Muscle of back (tissue), 3 donors: ENCODE measurements at regions not wholly inside any gene's neighbourhood (a gene's known extent, or its start where the extent isn't known, plus 50 kb on each side); places are given as distances from the start of the nearest gene placed in this dataset.

Experiments used
- DNase-seq, 3 donors: peaks; one replicate each; pipeline versions ENCODE4 v3.0.0 to v3.0.0-alpha.2; 2013

DNA sequence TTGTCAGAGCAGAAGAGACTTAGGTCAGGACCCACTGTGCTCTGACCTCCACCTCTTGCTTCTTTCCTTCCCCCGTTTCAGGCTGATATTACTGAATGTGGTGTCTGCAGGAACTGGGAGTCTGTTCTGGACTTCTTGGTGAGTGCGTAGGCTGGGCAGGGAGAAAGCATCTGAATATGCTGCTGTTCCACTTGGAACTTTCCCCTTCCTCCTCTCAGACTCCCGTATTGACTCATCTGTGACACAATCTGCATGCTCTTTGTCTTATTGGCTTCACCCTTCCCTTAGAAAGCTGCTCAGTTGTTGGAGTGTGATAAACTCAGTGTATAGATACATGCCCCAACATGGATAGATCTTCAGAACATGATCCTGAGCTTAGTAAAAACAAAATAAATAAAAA lies 137.6 kb upstream of the HABP2 start:
- peak in 1 of 3 donors; percentile 39 for DNase-seq

GRCh38 chr10:113420057-113420732 lies 132.7 kb upstream of the HABP2 start:
- no peak for DNase-seq

DNA sequence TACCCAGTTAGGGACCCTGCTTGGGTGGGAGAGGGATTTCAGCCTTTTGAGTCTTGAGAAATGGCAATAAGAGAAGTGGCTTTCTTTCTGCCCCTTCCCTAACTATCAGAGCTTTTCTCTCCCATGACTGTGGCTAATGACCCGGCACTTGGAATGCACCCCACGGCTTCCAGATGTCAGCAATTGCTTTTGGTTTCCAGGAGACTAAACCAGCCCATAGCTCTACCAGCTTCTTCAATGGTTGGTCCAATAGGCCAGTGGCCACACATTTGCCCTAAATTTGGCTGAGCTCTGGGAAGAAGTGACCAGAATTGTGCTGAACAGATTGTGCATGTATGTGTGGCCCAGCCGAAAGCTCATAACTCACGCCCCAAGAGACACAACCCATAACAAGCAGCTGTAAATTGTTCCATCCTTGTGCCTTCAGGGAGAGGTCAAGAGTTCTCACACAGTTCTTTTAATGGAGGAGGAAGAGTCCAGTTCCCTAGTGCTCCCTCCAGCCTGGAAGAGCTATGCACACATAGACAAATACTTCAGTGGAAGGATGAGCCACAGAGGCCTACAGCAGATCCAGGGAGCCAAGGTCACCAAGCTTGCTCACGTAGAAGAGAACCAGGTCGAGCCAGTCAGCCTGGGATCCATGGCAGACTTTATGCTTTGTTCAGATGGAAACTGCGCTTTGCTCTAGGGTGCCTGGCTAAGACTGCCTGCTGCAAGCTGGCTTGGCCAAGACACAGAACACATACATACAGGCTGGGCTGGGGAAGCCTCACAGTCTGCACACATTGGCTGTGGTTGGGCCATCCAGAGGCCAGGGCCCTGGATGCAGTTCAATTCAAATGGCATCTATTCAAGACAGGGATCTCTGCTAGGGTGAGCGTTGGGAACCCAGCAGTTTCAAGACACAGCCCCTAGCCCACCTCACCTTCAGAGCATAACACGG lies 131.8 kb upstream of the HABP2 start:
- DNase-seq = peak in 1 of 3 donors; percentile 43

DNA sequence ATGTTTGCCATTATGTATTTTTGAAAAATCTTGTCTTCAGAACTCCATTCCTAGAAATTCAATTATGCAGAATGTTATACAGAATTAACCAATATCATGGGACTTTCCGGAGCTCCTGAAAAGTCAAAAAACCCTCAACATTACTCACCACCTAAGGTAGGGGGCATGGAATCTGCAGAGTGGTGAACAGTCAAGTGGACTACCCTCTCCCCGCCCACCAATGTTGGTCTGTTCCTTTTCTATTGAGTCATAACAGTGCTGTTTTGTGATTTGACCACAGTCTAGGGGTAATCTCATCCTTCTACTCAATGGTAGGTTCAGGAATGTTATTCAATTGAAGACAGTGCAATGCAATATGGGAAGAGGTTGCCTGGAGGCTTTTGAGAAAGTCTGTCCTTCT lies 130.5 kb upstream of the HABP2 start:
- DNase-seq = no peak

DNA sequence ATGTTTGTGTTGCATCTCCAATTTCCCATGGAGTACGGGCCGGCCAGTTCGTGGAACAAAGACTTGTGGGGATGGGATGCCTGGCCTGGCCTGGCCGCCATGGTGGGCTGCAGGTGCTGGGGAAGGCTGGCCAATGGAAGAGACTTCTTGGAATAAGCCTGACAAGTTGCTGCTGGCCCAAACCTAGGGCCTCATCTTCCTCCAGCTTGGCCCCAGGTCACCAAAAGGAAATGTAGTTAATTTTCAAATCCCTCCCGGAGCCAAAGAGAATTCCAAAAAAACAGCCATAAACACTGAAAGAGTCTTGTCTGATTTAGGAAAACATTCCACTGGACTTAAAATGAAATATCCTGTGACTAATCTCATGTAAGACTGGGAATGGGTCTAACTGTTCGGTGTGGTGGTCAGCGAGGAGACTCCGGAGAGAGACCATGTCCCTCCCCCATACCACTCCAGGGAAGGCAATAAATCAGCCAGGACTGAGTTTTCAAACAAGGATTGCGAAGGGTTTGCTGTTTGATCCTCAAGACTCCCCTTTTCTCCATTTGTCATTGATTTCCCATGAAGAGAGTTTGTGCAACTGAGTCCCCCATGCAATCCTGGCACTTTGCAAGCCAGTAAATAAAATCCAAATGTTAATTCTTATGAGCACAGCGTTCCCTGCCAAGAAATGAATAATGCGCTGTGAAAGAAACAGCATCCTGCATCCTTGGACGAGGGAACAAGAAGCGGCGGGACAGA lies 128.7 kb upstream of the HABP2 start:
- DNase-seq = peak; percentile 88 to 97 (median 93)

DNA sequence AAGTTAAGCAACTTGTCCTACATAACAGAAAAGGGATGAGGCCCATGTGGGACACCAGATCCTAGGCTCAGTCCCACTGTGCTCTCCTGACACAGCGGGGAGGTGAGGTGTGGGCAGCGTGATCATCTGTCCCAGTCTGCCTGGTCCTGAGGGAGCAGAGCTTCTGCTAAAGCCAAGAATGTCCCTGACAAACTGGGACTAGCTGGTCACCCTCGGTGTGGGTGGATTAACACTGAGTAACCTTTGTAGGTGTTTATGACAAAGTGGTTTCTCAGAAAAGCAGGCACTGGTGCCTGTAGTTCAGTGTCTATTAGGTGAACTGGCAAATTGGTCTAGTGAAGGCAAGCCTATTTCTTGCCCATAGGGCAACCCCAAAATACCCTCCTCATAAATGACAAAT lies 127.8 kb upstream of the HABP2 start:
- DNase-seq = peak in 1 of 3 donors; percentile 80

DNA sequence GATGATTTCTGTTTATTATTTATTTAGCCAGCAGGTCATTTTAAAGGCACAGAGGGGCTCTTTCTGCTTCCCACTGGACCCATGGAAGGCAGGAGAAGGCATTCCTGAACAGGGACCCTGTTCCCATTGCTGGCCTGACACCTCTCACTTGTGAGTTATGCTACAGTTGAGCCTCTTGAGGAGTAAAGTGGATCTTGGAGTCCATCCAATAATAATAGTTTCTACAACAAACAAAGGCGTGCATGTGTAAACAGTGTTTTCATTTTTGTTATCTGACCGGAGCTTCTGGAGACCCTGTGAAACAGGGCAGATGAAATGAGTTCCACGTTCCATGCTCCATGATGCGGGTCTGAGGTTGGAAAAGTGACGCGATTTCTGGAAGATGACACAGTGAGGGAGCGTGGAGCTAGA lies 127.3 kb upstream of the HABP2 start:
- peak; percentile 74 to 93 (median 76) for DNase-seq

DNA sequence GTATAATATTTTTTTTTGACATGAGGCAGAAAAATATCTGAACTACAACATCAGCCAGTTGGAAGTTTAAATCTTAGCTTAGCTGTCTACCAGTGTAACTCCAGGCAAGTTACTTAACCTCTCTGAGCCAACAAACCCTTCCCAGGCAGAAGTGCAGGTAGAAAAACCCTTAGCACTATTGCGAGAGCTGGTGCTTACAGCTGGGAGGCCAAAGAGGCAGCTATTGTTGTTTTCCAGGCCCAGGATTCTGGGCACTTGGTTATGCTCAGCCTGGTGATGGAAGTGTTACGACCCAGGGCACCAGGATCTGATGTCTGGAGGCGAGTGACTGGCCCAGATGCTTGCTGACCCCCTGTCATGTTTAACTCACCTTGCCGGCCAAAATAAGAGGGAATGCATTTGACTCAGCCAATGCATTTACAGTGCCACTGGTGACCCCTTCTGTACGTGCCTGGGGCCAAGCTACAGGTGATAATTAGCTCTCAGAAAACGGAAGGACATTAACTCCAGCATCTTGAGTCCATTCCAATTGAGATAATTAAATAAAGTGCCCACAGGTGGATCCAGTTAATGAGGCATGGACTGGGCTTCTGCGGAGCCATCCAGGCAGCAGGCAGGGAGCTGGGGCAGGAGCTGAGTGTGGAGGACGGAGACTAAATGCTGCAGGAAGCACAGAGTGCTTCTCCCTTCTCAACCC lies 126.5 kb upstream of the HABP2 start:
- no peak for DNase-seq

DNA sequence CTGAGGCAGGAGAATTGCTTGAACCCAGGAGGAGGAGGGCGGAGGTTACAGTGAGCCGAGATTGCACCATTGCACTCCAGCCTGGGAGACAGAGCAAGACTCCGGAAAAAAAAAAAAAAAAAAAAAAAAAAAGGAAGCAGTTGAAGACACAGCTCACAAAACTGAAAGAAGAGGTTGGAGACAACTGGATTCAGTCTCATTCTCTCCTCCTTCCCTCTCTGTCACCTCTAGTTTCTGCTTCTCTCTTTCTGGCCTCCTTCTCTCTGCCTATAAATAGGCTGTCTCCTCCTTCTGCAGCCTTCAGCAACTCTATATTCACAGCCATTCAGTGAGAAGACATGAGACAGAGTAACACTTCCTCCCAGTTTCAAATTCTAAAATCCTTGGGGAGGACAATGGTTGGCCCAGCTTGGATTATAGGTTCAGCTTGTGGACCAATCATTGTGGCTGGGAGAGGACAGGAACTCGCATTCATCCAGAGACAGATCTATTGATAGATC lies 125.6 kb upstream of the HABP2 start:
- peak in 1 of 3 donors; percentile 58 for DNase-seq

DNA sequence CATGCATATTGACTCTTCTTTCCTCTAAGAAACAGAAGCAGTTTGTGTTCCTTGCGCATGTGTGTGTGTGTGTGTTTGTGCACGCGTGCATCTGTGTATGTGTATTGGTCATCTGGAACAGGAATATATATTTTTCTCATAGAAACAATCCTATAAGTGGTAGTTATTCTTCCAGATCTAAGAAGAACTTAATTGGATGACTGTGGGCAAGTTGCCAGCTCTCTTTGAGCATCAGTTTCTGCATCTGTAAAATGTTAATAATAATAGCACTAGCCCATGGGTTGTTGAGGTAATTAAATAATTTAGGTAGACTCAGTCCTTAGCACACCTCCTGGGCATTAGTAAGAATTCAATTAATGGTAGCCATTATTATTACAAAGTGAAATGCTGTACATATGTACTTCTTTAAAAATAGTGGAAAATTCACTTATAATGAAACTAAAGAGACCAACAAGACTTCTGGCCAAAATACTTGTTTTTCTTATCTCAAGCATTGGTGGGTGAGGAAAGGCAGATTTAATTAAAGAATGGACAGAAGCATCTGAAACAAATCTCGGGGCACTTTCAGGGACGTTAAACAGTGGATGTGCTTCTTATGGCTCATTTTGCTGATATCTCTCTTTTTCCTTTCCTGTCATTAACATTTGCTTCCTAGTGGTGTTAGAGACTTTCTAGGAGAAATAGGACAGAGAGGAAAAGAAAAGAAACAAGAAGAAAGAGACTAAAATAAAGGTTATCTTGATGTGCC lies 124.9 kb upstream of the HABP2 start:
- no peak for DNase-seq

DNA sequence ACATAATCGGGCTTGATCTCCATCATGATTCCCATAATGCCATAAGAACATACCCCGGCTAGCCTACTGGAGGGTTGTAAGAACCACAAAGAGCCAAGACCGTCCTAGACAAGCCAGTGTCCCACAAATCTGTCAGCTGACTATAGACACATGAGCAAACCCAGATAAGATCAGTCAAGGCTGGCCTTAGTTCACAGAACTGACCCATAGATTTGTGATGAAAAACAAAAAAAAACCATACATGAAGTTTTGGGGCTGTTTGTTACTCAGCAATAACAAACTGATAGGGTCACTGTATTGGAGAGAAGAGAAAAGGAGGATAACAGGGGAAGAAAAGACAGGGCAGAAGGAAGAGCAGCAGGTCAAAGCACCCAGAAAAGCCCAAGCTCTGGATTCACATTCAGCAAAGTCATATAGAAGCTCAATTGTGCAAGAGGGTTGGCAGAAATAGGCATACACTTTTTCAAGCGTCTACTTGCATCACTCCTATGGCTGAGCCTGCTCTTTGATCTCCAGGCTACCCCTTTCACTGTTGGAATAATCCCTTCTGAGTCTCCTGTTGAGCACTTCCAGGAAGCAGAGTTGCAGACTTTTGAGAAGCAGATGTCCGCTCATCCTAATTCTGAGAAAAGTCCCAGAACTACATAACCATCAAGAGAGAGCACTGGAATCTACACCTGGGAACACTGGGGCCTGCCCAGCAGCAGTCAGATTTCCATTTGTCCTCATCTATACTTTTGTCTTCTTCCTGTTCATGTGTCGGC lies 122.0 kb upstream of the HABP2 start:
- peak in 1 of 3 donors; percentile 34 for DNase-seq

GRCh38 chr10:113431398-113432160 lies 121.3 kb upstream of the HABP2 start:
- DNase-seq = peak; percentile 76 to 96 (median 92)

GRCh38 chr10:113433711-113434110 lies 119.1 kb upstream of the HABP2 start:
- DNase-seq = peak in 1 of 3 donors; percentile 29

GRCh38 chr10:113434315-113434714 lies 118.5 kb upstream of the HABP2 start:
- no peak for DNase-seq

DNA sequence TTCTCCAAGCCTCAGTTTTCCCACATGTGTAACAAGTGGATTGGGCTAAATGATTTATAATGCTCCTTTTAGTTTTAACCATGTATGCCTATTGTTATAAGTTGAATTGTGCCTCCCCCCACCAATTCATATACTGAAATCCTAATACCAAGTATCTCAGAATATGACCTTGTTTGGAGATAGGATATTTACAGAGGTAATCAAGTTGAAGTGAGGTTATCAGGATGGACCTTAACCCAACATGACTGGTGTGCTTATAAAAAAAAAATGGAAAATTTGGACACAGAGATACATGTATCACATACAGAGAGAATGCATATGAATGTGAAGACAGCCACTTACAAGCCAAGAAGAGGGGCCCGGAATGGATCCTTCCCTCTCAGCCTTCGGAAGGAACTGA lies 117.9 kb upstream of the HABP2 start:
- DNase-seq = no peak

GRCh38 chr10:113435881-113436280 lies 117.0 kb upstream of the HABP2 start:
- DNase-seq = no peak

DNA sequence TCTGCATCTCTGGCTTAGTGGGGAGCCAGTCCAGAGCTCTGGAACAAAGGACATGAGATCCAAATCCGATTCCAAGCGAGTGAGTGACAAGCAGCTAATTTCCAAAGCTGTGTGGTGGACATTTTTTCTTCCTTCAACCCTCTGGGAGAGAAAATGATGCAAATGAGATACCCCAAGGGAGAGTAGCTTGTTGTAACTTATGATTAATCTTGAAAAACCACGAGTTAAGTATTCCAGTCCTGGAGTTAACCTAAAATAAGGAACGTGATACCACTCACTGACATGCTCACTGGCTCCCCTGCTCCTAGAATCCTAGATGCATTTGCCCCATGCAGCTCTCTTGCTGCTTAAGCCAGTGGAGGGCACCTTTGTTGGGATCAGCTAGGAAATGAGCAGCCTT lies 116.0 kb upstream of the HABP2 start:
- no peak for DNase-seq

GRCh38 chr10:113438652-113439051 lies 114.2 kb upstream of the HABP2 start:
- DNase-seq = no peak

DNA sequence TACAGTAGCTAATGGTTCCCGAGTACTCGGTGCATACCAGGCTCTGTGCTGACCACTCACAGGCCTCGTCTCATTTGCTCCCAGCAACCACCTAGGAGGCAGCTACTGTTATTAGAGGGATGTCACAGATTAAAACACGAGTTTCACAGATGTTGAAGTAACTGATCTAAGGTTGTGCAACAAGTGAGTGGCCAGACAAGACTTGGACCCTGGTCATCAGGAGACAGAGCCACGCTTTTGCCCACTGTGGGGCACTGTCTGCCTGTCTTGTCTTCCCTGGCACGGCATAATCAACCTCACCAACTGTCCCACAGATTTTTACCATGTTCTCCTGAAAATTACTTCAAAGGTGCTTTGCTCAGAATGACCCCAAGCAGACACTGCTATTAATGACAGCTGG lies 111.6 kb upstream of the HABP2 start:
- DNase-seq = no peak
